ENCODE measurements at regions not wholly inside any gene's neighbourhood (a gene's known extent, or its start where the extent isn't known, plus 50 kb on each side); places are given as distances from the start of the nearest gene placed in this dataset.

- no peaks in the 10 kb centered on the region for H3K9me3 ChIP-seq
- 71% methylated on average over 5 of the region's 5 CpGs for WGBS
Observed at GRCh38 chrX:116010939-116011338, 159.6 kb upstream of the AGTR2 start.

DNA sequence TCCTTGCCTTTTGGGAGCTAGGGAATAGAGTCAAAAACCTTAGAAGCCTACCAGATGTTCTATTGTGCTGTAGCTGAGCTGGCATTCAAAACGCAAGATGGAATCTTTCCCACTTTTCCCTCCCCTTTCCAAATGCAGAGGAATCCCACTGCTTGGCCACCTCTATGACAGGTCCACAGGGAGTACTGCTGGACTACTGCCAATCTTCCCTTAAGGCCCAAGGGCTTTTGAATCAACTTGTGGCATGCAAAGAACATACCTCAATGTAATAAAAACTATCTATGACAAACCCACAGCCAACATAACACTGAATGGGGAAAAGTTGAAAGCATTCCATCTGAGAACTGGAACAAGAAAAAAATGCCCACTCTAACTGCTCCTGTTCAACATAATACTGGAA lies 139.2 kb upstream of the AGTR2 start:
- no peak overlapping the region for H3K27ac ChIP-seq (replicated peaks in 1 of 4)
- WGBS = 36% methylated on average over 1 of the region's 1 CpG
- TF ChIP-seq EP300 (IDR thresholded peaks at IDR 0.05) (no peak), POLR2AphosphoS5 (IDR thresholded peaks at IDR 0.05) (no peak), POLR2A (IDR thresholded peaks at IDR 0.05; ENCODE audit: low read depth) (no peak), CTCF (IDR thresholded peaks at IDR 0.05) (no peak)
- DNase-seq (ENCODE audit: extremely low spot score) = no peak
- no peak overlapping the region for H3K4me3 ChIP-seq
- peaks cover 0 to 26% (median 0%) of the 10 kb centered on the region in 4 donors for H3K9me3 ChIP-seq
- intact Hi-C loops (cut with DNase I) = no loop called here
- no peaks in the 10 kb centered on the region for H3K36me3 ChIP-seq
- H3K4me1 ChIP-seq = no peaks in the 10 kb centered on the region
- H3K27me3 ChIP-seq = no peaks in the 10 kb centered on the region

More at GRCh38 chrX:116010939-116011338, 159.6 kb upstream of the AGTR2 start:
- no peaks in the 10 kb centered on the region for H3K4me1 ChIP-seq
- no peak overlapping the region for H3K4me3 ChIP-seq
- intact Hi-C loops (cut with DNase I) = no loop called here
- TF ChIP-seq POLR2AphosphoS5 (IDR thresholded peaks at IDR 0.05) = no peak
- no peak for TF ChIP-seq CTCF (IDR thresholded peaks at IDR 0.05)
- TF ChIP-seq EP300 (IDR thresholded peaks at IDR 0.05) = no peak
- no peaks in the 10 kb centered on the region for H3K27me3 ChIP-seq
- no peak for DNase-seq (ENCODE audit: extremely low spot score)
- H3K36me3 ChIP-seq = no peaks in the 10 kb centered on the region
- no peak overlapping the region for H3K27ac ChIP-seq (replicated peaks in 1 of 4)
